ENCODE measurements at regions not wholly inside any gene's neighbourhood (a gene's known extent, or its start where the extent isn't known, plus 50 kb on each side); places are given as distances from the start of the nearest gene placed in this dataset.

GRCh38 chr18:1994471-1994870 lies 576.8 kb downstream of the METTL4 start:
- Histone ChIP-seq H3K27me3 (ENCODE audit: insufficient read depth, low read depth, severe bottlenecking) (no peaks in the 10 kb centered on the region), H3K4me3 (ENCODE audit: low read depth, low read length) (no peak overlapping the region), H3K36me3 (no peaks in the 10 kb centered on the region), H3K27ac (no peak overlapping the region), H3K9me3 (ENCODE audit: severe bottlenecking) (no peaks in the 10 kb centered on the region)
- no peak for DNase-seq
- TF ChIP-seq CTCF (IDR thresholded peaks at IDR 0.05; ENCODE audit: low read depth, low read length) = no peak

GRCh38 chr18:1995041-1995612 lies 576.2 kb downstream of the METTL4 start:
- Histone ChIP-seq H3K4me3 (ENCODE audit: low read depth, low read length) (no peak overlapping the region), H3K36me3 (no peaks in the 10 kb centered on the region), H3K27ac (no peak overlapping the region), H3K27me3 (ENCODE audit: insufficient read depth, low read depth, severe bottlenecking) (no peaks in the 10 kb centered on the region), H3K9me3 (ENCODE audit: severe bottlenecking) (no peaks in the 10 kb centered on the region)
- no peak for TF ChIP-seq CTCF (IDR thresholded peaks at IDR 0.05; ENCODE audit: low read depth, low read length)
- DNase-seq = no peak

GRCh38 chr18:1998121-1998520 lies 573.2 kb downstream of the METTL4 start:
- no peaks in the 10 kb centered on the region for H3K27me3 ChIP-seq (ENCODE audit: insufficient read depth, low read depth, severe bottlenecking)
- DNase-seq = no peak
- no peak overlapping the region for H3K27ac ChIP-seq
- H3K36me3 ChIP-seq = no peaks in the 10 kb centered on the region
- no peaks in the 10 kb centered on the region for H3K9me3 ChIP-seq (ENCODE audit: severe bottlenecking)
- TF ChIP-seq CTCF (IDR thresholded peaks at IDR 0.05; ENCODE audit: low read depth, low read length) = no peak
- no peak overlapping the region for H3K4me3 ChIP-seq (ENCODE audit: low read depth, low read length)

GRCh38 chr18:1999387-1999786 lies 571.9 kb downstream of the METTL4 start:
- Histone ChIP-seq H3K4me3 (ENCODE audit: low read depth, low read length) (no peak overlapping the region), H3K9me3 (ENCODE audit: severe bottlenecking) (no peaks in the 10 kb centered on the region), H3K36me3 (no peaks in the 10 kb centered on the region), H3K27ac (no peak overlapping the region), H3K27me3 (ENCODE audit: insufficient read depth, low read depth, severe bottlenecking) (no peaks in the 10 kb centered on the region)
- no peak for TF ChIP-seq CTCF (IDR thresholded peaks at IDR 0.05; ENCODE audit: low read depth, low read length)
- DNase-seq = no peak

GRCh38 chr18:2002151-2002550 lies 569.2 kb downstream of the METTL4 start:
- peak; percentile 8 for DNase-seq
- no peak for TF ChIP-seq CTCF (IDR thresholded peaks at IDR 0.05; ENCODE audit: low read depth, low read length)
- Histone ChIP-seq H3K9me3 (ENCODE audit: severe bottlenecking) (no peaks in the 10 kb centered on the region), H3K36me3 (no peaks in the 10 kb centered on the region), H3K27me3 (ENCODE audit: insufficient read depth, low read depth, severe bottlenecking) (no peaks in the 10 kb centered on the region), H3K4me3 (ENCODE audit: low read depth, low read length) (no peak overlapping the region), H3K27ac (peak overlapping the region; percentile 54)

- no peak for TF ChIP-seq CTCF (IDR thresholded peaks at IDR 0.05; ENCODE audit: low read depth, low read length)
- no peak overlapping the region for H3K4me3 ChIP-seq (ENCODE audit: low read depth, low read length)
- no peak for DNase-seq
Measured at GRCh38 chr18:2002604-2003003, 568.7 kb downstream of the METTL4 start.

More at GRCh38 chr18:2002604-2003003, 568.7 kb downstream of the METTL4 start:
- H3K27ac ChIP-seq = no peak overlapping the region
- no peaks in the 10 kb centered on the region for H3K27me3 ChIP-seq (ENCODE audit: insufficient read depth, low read depth, severe bottlenecking)
- no peaks in the 10 kb centered on the region for H3K9me3 ChIP-seq (ENCODE audit: severe bottlenecking)
- no peaks in the 10 kb centered on the region for H3K36me3 ChIP-seq
